MM.1S (cell line): ENCODE measurements at regions not wholly inside any gene's neighbourhood (a gene's known extent, or its start where the extent isn't known, plus 50 kb on each side); places are given as distances from the start of the nearest gene placed in this dataset.

Source experiments
- CTCF ChIP-seq: fragments of 300-600 bp; sonication (generic); IDR thresholded peaks from 2 replicates; pipeline ENCODE4 v1.5.1; 2016; ENCODE audit warnings: antibody characterized with exemption, low read length, mixed read lengths
- EZH2 ChIP-seq: fragments of 300-600 bp; sonication (generic); optimal IDR thresholded peaks from 2 replicates; pipeline ENCODE3; 2017; ENCODE audit warnings: low read depth, mild to moderate bottlenecking, antibody characterized with exemption, low read length, mixed read lengths
- EZH2phosphoT487 ChIP-seq: fragments of 300-600 bp; sonication (generic); IDR thresholded peaks from 2 replicates; pipeline ENCODE4 v1.6.1; 2018; ENCODE audit warnings: antibody characterized with exemption, low read length

DNA sequence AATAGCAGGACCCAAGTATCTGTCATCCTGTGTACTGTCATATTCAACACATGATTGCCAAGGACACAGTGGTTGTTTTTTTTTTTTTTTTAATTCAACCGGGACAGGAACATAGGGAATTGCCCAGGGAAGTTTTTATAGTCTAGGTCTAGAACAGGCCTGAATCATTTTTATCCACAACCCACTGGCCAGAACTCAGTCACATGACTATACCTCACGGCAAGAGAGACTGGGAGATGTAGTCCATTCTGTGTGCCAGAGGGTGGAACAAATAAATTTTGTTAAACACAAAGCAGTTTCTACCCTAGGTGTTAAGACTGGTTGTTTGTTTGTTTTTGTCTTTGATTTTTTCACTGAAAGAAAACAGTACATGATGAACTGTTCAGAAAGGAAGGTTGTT lies 105.8 kb upstream of the SMARCA2 start:
- no peak for TF ChIP-seq CTCF
- no peak for TF ChIP-seq EZH2
- TF ChIP-seq EZH2phosphoT487 = no peak
